H1 (cell line): ENCODE measurements at regions not wholly inside any gene's neighbourhood (a gene's known extent, or its start where the extent isn't known, plus 50 kb on each side); places are given as distances from the start of the nearest gene placed in this dataset.

ENCODE experiments used
- CTCF ChIA-PET: fragments of 300-600 bp; sonication (Branson Sonifier 250); formaldehyde crosslinking; loops from one replicate; lab custom pipeline; 2021; ENCODE audit not compliant: partially characterized antibody; lab: Charles Lee
- POLR2A ChIA-PET: fragments of 300-600 bp; sonication (Branson Sonifier 250); formaldehyde crosslinking; loops from one replicate; lab custom pipeline; 2021; ENCODE audit warnings: inconsistent platforms; ENCODE audit not compliant: partially characterized antibody; lab: Charles Lee
- DNase-seq, 2 experiments: peaks; one replicate each; pipeline versions ENCODE4 v3.0.0 to v3.0.0-alpha.2; 2010 to 2022; ENCODE audit warnings: low spot score in 2 of 2, low read depth in 1 of 2, mixed read lengths in 1 of 2
- FAIRE-seq: peaks from 2 replicates; lab custom pipeline; 2011; peaks lifted over from hg19 to GRCh38; lab: Jason Lieb, UNC
- H2AFZ ChIP-seq: 2 replicates; pipeline ENCODE4 v1.8.1; 2012; ENCODE audit warnings: low read length, inconsistent platforms
- H2AK5ac ChIP-seq: 2 replicates; pipeline ENCODE4 v1.6.1; 2013; ENCODE audit warnings: low read depth, low read length
- H2BK120ac ChIP-seq: replicated peaks from 2 replicates; pipeline ENCODE3; 2013; ENCODE audit warnings: low read depth, low read length, inconsistent platforms
- H2BK12ac ChIP-seq: 2 replicates; pipeline ENCODE4 v1.6.1; 2013; ENCODE audit warnings: low read depth, low read length
- H2BK15ac ChIP-seq: 2 replicates; pipeline ENCODE4 v1.6.1; 2013; ENCODE audit warnings: low read length
- H2BK20ac ChIP-seq: 2 replicates; pipeline ENCODE4 v1.6.1; 2013; ENCODE audit warnings: low read length
- H2BK5ac ChIP-seq: 2 replicates; pipeline ENCODE4 v1.6.1; 2013; ENCODE audit warnings: low read depth, low read length
- H3K14ac ChIP-seq: 2 replicates; pipeline ENCODE4 v1.6.1; 2013; ENCODE audit warnings: inconsistent platforms; ENCODE audit not compliant: insufficient read length
- H3K18ac ChIP-seq: 2 replicates; pipeline ENCODE4 v1.6.1; 2013; ENCODE audit warnings: low read length; ENCODE audit errors: extremely low read depth
- H3K23ac ChIP-seq: 2 replicates; pipeline ENCODE4 v1.6.1; 2013; ENCODE audit warnings: inconsistent platforms; ENCODE audit not compliant: insufficient read length
- H3K23me2 ChIP-seq: 2 replicates; pipeline ENCODE4 v1.6.1; 2013; ENCODE audit warnings: low read depth, low read length
- H3K27ac ChIP-seq: 2 replicates; pipeline ENCODE4 v1.6.1; 2011; ENCODE audit warnings: low read depth, low read length, inconsistent platforms
- H3K27me3 ChIP-seq, 4 experiments: replicated peaks in 1 of 4; 1 replicate in 1 of 4; 2 replicates in 3 of 4; pipeline versions ENCODE4 v1.6.1 to v1.8.1; 2011 to 2013; ENCODE audit warnings: low read length in 3 of 4, mild to moderate bottlenecking in 3 of 4, inconsistent platforms in 2 of 4, mixed read lengths in 2 of 4, moderate library complexity in 1 of 4; ENCODE audit not compliant: control insufficient read depth in 3 of 4, insufficient read depth in 3 of 4; ENCODE audit errors: extremely low read depth in 1 of 4
- H3K36me3 ChIP-seq, 4 experiments: 2 replicates each; pipeline versions ENCODE4 v1.6.1 to v1.8.1; 2011 to 2013; ENCODE audit warnings: mild to moderate bottlenecking in 4 of 4, low read length in 3 of 4, moderate library complexity in 2 of 4, control low read depth in 1 of 4, inconsistent platforms in 1 of 4; ENCODE audit not compliant: insufficient read depth in 4 of 4, control insufficient read depth in 2 of 4
- H3K4ac ChIP-seq: replicated peaks from 2 replicates; pipeline ENCODE3; 2013; ENCODE audit warnings: low read length, low read depth, mixed read lengths, inconsistent platforms; ENCODE audit not compliant: insufficient read length
- H3K4me1 ChIP-seq, 4 experiments: replicated peaks in 1 of 4; 1 replicate in 1 of 4; 2 replicates in 3 of 4; pipeline versions ENCODE4 v1.6.1 to v1.8.1; 2011 to 2013; ENCODE audit warnings: low read length in 3 of 4, inconsistent platforms in 2 of 4, mixed read lengths in 1 of 4; ENCODE audit not compliant: insufficient read depth in 4 of 4, control insufficient read depth in 3 of 4
- H3K4me2 ChIP-seq, 2 experiments: 2 replicates each; pipeline versions ENCODE4 v1.6.1 to v1.8.1; 2011 to 2013; ENCODE audit warnings: low read depth in 2 of 2, low read length in 2 of 2, control low read depth in 1 of 2, inconsistent platforms in 1 of 2, mild to moderate bottlenecking in 1 of 2; ENCODE audit not compliant: insufficient read depth in 1 of 2
- H3K4me3 ChIP-seq, 4 experiments: fragments of 200-600, 300-600 bp in 1 of 4; sonication (generic), shearing (Covaris generic), sonication (Bioruptor Twin) in 1 of 4; 2 replicates each; pipeline versions ENCODE4 v1.5.1 to v1.8.1; 2011 to 2016; ENCODE audit warnings: low read length in 4 of 4, low read depth in 3 of 4, control low read depth in 2 of 4, inconsistent platforms in 2 of 4, mild to moderate bottlenecking in 2 of 4, mixed read lengths in 1 of 4, moderate library complexity in 1 of 4; ENCODE audit not compliant: insufficient read depth in 2 of 4; ENCODE audit errors: extremely low read depth in 1 of 4
- H3K56ac ChIP-seq: replicated peaks from 2 replicates; pipeline ENCODE3; 2013; ENCODE audit warnings: low read depth, mild to moderate bottlenecking, mixed read lengths, low read length, inconsistent platforms; ENCODE audit not compliant: insufficient read length
- H3K79me1 ChIP-seq: 2 replicates; pipeline ENCODE4 v1.6.1; 2013; ENCODE audit warnings: low read depth, low read length, control low read depth
- H3K79me2 ChIP-seq, 2 experiments: 2 replicates each; pipeline versions ENCODE4 v1.6.1 to v1.8.1; 2012 to 2013; ENCODE audit warnings: low read length in 2 of 2, mild to moderate bottlenecking in 2 of 2, inconsistent platforms in 1 of 2; ENCODE audit not compliant: insufficient read depth in 2 of 2, control insufficient read depth in 1 of 2
- H3K9ac ChIP-seq, 4 experiments: replicated peaks in 1 of 4; 1 replicate in 1 of 4; 2 replicates in 3 of 4; pipeline versions ENCODE4 v1.6.1 to v1.8.1; 2011 to 2013; ENCODE audit warnings: low read depth in 3 of 4, low read length in 3 of 4, control low read depth in 2 of 4, mild to moderate bottlenecking in 2 of 4, moderate library complexity in 2 of 4, inconsistent platforms in 1 of 4; ENCODE audit errors: extremely low read depth in 1 of 4
- H3K9me3 ChIP-seq, 2 experiments: 2 replicates each; pipeline versions ENCODE4 v1.6.1 to v1.8.1; 2012 to 2013; ENCODE audit warnings: mild to moderate bottlenecking in 2 of 2, moderate library complexity in 2 of 2, control low read depth in 1 of 2, inconsistent platforms in 1 of 2, low read depth in 1 of 2, low read length in 1 of 2, mixed read lengths in 1 of 2; ENCODE audit not compliant: insufficient read depth in 2 of 2
- H4K20me1 ChIP-seq, 2 experiments: replicated peaks in 1 of 2; 2 replicates each; pipeline versions ENCODE3 to v1.8.1; 2011 to 2013; ENCODE audit warnings: inconsistent platforms in 2 of 2, low read length in 2 of 2, mild to moderate bottlenecking in 1 of 2; ENCODE audit not compliant: insufficient read depth in 2 of 2, control insufficient read depth in 1 of 2
- H4K5ac ChIP-seq: 2 replicates; pipeline ENCODE4 v1.6.1; 2013; ENCODE audit warnings: low read length, low read depth, mixed read lengths, inconsistent platforms; ENCODE audit not compliant: insufficient read length
- H4K8ac ChIP-seq: 2 replicates; pipeline ENCODE4 v1.8.0; 2013; ENCODE audit warnings: mild to moderate bottlenecking, moderate library complexity, low read length, inconsistent platforms; ENCODE audit not compliant: insufficient read depth; ENCODE audit errors: extremely low read depth
- H4K91ac ChIP-seq: replicated peaks from 2 replicates; pipeline ENCODE3; 2013; ENCODE audit warnings: low read length, mixed read lengths, inconsistent platforms; ENCODE audit not compliant: insufficient read length
- BACH1 ChIP-seq: IDR thresholded peaks from 2 replicates; pipeline ENCODE4 v1.6.1; 2012; ENCODE audit warnings: low read length, improper control_type of control experiment
- CBX5 ChIP-seq: fragments of 300-800, 300-1000 bp; sonication (generic); IDR thresholded peaks from 2 replicates; pipeline ENCODE4 v1.7.1; 2016; ENCODE audit warnings: antibody characterized with exemption, low read length, low read depth
- GABPA ChIP-seq: IDR thresholded peaks from 2 replicates; pipeline ENCODE4 v1.6.1; 2011; ENCODE audit warnings: mild to moderate bottlenecking, low read length, moderate library complexity, borderline replicate concordance; ENCODE audit not compliant: insufficient read depth
- PHF8 ChIP-seq: fragments of 200-600 bp; sonication (generic); conservative IDR thresholded peaks from 2 replicates; pipeline ENCODE4 v1.7.1; 2012; ENCODE audit warnings: low read depth, mild to moderate bottlenecking, inconsistent platforms, low read length, moderate library complexity
- POU5F1 ChIP-seq: IDR thresholded peaks from 2 replicates; pipeline ENCODE4 v1.6.1; 2011; ENCODE audit warnings: low read depth, mild to moderate bottlenecking, low read length, moderate library complexity
- RBBP5 ChIP-seq: IDR thresholded peaks from 2 replicates; pipeline ENCODE4 v1.7.1; 2012; ENCODE audit warnings: low read depth, mild to moderate bottlenecking, inconsistent platforms, low read length, moderate library complexity, borderline replicate concordance
- SIRT6 ChIP-seq: IDR thresholded peaks from one replicate; pipeline ENCODE4 v1.7.1; 2012; ENCODE audit warnings: low read length, inconsistent platforms
- SP4 ChIP-seq: IDR thresholded peaks from 2 replicates; pipeline ENCODE4 v1.6.1; 2012; ENCODE audit warnings: low read length, inconsistent platforms
- WGBS, 2 experiments: shearing (Covaris generic) in 1 of 2; methylation state at CpG; one replicate each; pipeline versions ENCODE4 v1.1.6 to v1.1.7; 2013 to 2015; ENCODE audit warnings: low lambda C conversion rate in 2 of 2, mixed read lengths in 2 of 2, inconsistent platforms in 1 of 2, low coverage in 1 of 2, missing lambda C conversion rate in 1 of 2; ENCODE audit not compliant: insufficient replicate concordance in 2 of 2, insufficient coverage in 1 of 2, insufficient read length in 1 of 2; ENCODE audit errors: extremely low coverage in 1 of 2, missing lambda C conversion rate in 1 of 2; 5-methylcytosine and 5-hydroxymethylcytosine counted together

GRCh38 chr16:59087641-59088040 lies 353.5 kb upstream of the GOT2 start:
- ChIA-PET POLR2A (no interaction called here), CTCF (no interaction called here)
- no peak overlapping the region for H3K4ac ChIP-seq
- no peak overlapping the region for H3K14ac ChIP-seq
- H2BK15ac ChIP-seq, result no peak overlapping the region
- no peak overlapping the region for H3K18ac ChIP-seq
- no peaks in the 10 kb centered on the region; the same call in 1 of the 2 replicates for H3K23me2 ChIP-seq
- H3K9me3 ChIP-seq, result no peaks in the 10 kb centered on the region
- no peak overlapping the region for H3K56ac ChIP-seq
- no peak overlapping the region for H3K4me2 ChIP-seq
- H4K5ac ChIP-seq, result no peak overlapping the region
- no peak overlapping the region for H2BK20ac ChIP-seq
- H2BK5ac ChIP-seq, result no peak overlapping the region
- no peak overlapping the region for H3K23ac ChIP-seq
- H3K4me1 ChIP-seq, result no peaks in the 10 kb centered on the region
- no peak overlapping the region for H4K8ac ChIP-seq
- H3K27ac ChIP-seq, result no peak overlapping the region
- no peak overlapping the region for H2AFZ ChIP-seq
- no peaks in the 10 kb centered on the region for H3K79me1 ChIP-seq
- no peak for TF ChIP-seq SP4
- TF ChIP-seq BACH1, result no peak
- no peak for TF ChIP-seq POU5F1
- TF ChIP-seq CBX5, result no peak
- no peak for TF ChIP-seq GABPA
- no peak for TF ChIP-seq SIRT6
- TF ChIP-seq PHF8, result no peak
- no peak for TF ChIP-seq RBBP5
- TF ChIP-seq, all 59 proteins: peak for 0
- Histone ChIP-seq H3K79me2 (no peaks in the 10 kb centered on the region), H3K4me3 (no peak overlapping the region), H2AK5ac (no peak overlapping the region), H3K36me3 (no peaks in the 10 kb centered on the region), H4K91ac (no peak overlapping the region), H2BK12ac (no peak overlapping the region), H3K27me3 (no peaks in the 10 kb centered on the region), H2BK120ac (no peak overlapping the region), H3K9ac (no peak overlapping the region), H4K20me1 (no peaks in the 10 kb centered on the region)
- no peak for DNase-seq
- FAIRE-seq, result no peak
- WGBS, 2 experiments, result 90% methylated on average over 3 of the region's 3 CpGs; no CpG with 5 or more reads in 1 of the 2 experiments
